ENCODE measurements at regions not wholly inside any gene's neighbourhood (a gene's known extent, or its start where the extent isn't known, plus 50 kb on each side); places are given as distances from the start of the nearest gene placed in this dataset.
A peak's percentile ranks its signal among the peaks of the same experiment; 100 is the strongest.

DNA sequence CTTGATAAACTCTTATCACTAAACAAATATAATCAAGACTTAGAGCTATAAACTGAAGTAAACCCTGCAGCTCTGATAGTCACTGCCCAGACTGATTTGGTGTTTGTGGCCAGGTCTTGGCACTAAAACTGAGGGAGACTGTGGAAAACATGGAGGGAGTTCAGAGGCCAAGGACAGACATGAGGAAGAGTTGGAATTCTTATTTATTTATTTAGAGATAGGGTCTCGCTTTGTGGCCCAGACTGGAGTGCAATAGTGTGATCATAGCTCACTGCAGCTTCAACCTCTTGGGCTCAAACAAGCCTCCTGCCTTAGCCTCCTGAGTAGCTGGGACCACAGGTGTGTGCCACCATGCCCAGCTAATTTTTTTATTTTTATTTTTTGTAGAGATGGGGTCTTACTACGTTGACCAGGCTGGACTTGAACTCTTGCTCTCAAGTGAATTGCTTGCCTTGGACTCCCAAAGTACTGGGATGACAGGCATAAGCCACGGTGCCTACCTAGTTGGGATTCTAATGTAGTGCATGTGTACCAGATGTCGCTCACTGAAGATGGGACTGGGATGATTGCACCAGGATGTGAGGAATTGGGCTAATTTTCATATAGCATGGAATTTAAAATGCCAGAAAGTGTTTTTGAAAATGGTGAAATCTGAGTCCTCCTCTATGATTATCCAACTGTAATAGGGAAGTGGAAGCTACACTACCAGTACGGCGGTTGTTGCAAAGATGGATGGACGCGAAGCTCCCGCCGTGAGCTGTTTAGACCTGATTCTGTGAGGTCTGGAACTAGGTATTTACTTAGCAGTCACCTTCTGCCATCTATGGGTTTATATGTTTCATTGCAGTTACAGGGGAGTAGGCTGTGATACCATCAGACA is 52.7 kb upstream of the CTLA4 start:
- TF ChIP-seq, protein P1, sequence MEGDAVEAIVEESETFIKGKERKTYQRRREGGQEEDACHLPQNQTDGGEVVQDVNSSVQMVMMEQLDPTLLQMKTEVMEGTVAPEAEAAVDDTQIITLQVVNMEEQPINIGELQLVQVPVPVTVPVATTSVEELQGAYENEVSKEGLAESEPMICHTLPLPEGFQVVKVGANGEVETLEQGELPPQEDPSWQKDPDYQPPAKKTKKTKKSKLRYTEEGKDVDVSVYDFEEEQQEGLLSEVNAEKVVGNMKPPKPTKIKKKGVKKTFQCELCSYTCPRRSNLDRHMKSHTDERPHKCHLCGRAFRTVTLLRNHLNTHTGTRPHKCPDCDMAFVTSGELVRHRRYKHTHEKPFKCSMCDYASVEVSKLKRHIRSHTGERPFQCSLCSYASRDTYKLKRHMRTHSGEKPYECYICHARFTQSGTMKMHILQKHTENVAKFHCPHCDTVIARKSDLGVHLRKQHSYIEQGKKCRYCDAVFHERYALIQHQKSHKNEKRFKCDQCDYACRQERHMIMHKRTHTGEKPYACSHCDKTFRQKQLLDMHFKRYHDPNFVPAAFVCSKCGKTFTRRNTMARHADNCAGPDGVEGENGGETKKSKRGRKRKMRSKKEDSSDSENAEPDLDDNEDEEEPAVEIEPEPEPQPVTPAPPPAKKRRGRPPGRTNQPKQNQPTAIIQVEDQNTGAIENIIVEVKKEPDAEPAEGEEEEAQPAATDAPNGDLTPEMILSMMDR (IDR thresholded peaks at IDR 0.05): peak in 5 of 6 experiments; percentile 64 to 97 (median 94)
- TF ChIP-seq POLR2A (IDR thresholded peaks at IDR 0.05): no peak

Measured in Peyer's patch (tissue), 4 donors.